ENCODE measurements at regions not wholly inside any gene's neighbourhood (a gene's known extent, or its start where the extent isn't known, plus 50 kb on each side); places are given as distances from the start of the nearest gene placed in this dataset.
A peak's percentile ranks its signal among the peaks of the same experiment; 100 is the strongest.

DNA sequence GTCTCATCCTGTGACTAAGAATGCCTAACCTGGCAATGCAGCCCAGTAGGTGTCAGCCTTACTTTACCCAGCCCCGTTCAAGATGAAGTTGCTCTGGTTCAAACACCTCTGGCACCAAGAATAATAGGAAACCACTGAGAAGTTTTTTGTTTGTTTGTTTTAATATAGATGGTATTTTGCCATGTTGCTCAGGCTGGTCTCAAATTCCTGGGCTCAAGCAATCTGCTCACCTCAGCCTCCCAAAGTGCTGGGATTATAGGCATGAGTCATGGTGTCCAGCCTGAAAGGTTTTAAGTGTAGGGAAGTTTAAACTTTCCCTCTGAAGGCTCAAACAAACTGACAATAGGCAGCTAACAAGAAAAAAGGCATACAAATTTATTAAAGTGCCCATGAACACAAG, 51.2 kb upstream of the ABCC4 start:
- DNase-seq (ENCODE audit: low spot score), result no peak

DNA sequence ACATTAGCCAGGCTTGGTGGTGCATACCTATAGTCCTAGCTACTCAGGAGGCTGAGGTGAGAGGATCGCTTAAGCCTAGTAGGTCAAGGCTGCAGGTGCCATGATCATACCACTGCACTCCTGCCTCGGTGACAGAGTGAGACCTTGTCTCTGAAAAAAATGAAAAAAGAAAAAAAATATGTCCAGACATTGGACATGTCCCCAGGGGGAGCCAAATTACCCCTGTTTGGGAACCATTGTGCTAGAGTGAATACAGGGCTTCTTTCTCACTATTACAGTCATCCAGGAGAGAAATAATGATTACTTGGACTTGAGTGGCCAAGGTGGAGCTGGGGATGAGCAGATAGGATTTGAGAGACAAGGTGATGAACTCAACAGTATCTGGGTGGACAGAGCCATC, 52.9 kb upstream of the ABCC4 start:
- no peak for DNase-seq (ENCODE audit: low spot score)

DNA sequence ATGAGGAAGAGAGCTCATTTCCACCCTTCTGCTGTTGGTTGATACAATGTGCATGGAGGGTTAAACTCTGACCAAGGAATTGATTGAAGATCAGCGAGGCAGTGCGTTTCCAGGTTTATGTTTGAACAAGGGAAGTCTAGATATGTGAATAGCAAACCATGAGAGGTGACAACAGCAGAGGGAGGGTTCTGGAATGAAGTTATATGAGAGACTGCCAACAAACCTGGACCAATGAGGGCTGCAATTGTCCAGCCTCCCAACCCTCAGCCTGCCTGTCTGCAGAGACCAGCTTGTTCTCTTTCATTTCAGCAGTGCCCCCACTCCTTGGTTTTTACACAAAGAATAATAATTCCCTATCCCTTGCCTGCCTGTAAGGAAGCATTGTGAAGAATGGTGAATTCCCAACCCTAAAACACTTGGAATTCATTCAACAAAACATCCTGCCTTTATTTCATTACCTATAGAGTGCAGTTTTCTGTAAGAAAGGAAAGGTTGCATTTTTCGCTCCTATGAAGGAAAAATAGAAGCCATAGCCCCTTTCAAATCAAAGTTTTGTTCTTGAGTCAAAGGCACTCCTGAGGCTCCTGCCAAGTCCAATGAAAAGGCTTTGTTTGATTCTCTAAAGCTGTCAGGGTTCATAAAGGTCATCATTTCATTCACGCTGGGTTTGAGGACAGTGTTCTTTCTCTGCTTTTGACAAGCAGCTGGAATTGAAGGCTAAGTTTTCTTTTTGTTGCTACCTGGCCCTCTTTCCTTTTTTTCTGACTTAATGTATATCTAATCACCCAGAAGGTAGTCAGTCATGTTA, 53.6 kb upstream of the ABCC4 start:
- no peak for DNase-seq (ENCODE audit: low spot score)

DNA sequence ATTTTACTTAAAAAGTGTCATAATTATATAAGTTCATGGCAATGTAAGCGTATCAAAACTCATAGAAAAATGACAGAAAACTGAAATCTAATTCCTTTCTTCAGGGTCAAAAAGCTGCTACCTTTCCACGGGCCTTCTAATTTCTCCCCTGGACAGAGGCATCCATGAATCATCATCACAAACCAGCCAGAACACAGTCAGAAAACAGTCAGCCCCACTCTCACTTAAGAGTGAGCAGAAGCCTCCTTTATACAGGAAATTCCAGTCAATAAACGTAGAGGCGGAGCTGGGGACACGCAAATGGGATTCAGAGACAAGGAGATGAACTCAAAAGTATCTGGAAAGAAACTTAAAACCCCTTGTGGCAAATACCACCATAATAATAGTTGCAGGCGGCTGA, 54.2 kb upstream of the ABCC4 start:
- DNase-seq (ENCODE audit: low spot score), result no peak

DNA sequence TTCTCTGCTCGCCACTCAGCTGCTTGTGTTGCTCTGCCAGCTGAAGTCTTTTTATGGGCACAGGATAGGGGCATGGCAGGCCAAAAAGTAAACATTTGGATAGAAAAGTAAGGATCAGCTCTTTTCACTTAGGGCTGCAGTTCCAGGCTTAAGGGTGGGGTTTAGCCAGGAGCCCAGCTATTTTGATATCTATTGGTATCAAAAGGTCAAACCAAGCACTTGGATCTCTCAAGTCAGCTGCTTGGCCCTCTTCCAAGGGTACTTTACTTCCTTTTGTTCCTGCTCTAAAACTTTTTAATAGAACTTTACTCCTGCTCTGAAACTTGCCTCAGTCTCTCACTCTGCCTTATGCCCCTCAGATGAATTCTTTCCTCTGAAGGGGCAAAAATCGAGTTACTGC, 55.7 kb upstream of the ABCC4 start:
- DNase-seq (ENCODE audit: low spot score), result no peak

DNA sequence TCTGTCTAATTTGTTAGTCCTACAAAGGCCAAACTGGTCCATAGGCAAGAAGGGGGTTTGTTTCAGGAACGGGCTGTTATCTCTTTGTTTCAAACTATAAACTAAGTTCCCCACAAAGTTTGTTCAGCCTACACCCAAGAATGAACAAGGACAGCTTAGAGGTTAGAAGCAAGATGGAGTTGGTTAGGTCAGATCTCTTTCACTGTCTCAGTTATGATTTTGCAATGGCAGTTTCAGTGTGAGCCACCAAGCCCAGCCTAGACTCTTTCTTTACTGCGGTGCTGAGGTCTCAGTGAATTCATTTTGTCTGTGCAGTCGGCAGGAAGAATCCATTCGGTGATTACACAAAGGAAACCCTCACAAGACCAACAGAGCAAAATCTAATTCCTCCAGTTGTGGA, 56.6 kb upstream of the ABCC4 start:
- DNase-seq (ENCODE audit: low spot score), result no peak

DNA sequence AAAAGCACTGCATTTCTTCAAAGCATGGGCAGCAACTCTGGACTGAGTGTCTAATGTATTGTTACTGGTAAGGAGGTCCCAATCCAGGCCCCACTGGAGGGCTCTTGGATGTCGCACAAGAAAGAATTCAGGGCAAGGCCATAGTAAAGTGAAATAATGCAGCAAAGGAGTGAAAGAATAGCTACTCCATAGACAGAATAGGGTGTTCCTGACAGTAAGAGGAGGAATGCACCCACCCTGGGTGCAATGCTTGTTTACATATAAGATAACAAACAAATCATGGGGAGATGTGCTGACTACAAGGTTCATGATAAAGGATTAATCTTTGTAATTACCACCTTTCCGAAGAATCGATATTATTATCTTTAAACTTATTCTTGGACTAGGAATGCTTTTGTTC, 58.8 kb upstream of the ABCC4 start:
- DNase-seq (ENCODE audit: low spot score), result no peak

DNA sequence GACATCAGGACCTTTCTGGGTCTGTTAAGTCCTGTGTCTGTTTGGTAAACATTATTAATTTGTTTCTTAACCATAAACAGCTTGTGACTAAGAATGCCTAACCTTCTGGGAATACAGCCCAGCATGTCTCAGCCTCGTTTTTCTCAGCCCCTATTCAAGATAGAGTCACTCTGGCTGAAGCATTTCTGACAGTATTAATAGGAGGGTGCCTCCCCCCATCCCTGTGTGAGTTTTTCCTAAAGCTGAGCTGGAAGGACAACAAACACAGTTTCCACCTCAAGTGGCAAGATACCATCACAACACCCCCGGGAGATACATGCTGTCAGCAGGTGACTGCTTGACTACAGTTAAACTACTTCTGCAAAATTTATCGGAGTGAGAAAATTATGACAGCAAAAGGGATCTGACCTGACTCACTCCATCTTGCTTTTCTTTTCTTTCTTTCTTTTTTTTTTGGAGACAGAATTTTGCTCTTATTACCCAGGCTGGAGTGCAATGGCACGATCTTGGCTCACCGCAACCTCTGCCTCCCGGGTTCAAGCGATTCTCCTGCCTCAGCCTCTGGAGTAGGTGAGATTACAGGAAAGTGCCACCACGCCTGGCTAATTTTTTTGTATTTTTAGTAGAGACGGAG, 59.3 kb upstream of the ABCC4 start:
- no peak for DNase-seq (ENCODE audit: low spot score)

DNA sequence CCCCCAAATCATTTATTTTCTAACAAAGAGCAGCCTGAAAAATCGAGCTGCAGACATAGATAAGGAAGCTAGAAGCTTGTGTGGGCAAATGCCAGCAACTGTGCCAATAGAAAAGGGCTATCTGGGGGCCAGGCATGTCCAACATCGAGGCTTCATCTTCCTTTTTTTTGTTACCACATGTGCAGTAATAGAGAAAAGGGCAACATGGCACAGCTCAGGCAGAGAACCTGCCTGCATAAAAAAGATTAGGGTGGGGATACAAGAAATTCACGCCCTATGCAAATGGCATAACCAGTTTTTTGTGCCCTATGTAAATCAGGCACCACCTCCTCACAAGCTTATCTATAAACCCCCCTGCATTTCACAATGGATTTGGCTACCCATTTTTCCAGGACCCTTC, 60.4 kb upstream of the ABCC4 start:
- no peak for DNase-seq (ENCODE audit: low spot score)

DNA sequence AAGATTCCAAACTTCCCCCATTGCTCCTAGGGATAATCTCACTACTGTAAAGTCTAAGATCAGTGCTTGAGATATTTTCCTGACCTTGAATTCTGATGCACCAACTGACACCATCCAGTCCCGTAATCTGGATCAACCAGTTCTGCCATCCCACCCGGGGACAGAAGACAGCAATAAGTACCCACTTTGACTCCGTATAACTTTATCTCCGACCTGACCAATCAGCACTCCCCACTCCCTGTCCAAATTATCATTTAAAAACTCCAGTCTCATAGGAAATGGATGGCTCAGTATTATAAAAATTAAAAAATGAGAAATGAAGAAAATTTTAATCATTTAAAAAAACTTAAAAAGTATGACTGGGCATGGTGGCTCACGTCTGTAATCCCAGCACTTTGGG, 61.4 kb upstream of the ABCC4 start:
- DNase-seq (ENCODE audit: low spot score), result no peak

DNA sequence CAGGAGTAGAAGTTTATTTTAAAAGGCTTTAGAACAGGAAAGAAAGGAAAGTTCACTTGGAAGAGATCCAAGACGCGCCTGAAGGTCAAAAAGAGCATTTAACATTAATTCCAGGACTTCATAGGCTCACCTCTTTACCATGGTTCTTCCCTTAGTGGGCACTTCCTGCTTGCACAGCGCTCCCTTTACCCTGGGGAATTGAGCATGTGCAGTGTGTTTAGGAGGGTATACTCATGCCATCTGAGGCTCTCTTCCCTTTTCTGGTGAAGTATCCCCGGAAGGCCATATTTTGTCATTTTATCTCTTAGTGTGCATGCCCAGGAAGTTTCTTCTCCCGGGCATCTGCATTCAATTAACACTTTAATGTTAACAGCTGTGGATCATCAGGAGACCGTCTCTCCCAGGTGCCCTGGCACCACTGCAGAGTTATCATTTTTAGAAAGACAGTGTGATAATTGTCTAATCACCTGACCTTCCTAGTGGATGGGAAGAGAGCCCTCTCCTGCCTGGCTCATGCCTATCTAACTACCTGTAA, 66.1 kb upstream of the ABCC4 start:
- no peak for DNase-seq (ENCODE audit: low spot score)

DNA sequence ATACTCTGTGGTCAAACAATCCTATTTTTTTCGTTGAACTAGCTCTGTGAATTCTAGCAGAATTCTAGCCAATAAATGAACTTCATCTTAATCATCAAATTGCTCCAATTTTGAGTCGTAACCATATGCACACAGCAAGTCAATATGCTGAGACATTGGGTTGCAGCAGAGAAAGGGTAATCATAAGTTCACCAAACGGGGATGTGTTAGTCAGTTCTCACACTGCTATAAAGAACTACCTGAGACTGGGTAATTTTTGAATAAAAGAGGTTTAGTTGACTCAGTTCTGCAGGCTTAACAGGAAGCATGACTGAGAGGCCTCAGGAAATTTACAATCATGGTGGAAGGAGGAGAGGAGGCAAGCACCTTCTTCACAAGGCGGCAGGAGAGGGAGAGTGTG, 67.7 kb upstream of the ABCC4 start:
- no peak for DNase-seq (ENCODE audit: low spot score)

DNA sequence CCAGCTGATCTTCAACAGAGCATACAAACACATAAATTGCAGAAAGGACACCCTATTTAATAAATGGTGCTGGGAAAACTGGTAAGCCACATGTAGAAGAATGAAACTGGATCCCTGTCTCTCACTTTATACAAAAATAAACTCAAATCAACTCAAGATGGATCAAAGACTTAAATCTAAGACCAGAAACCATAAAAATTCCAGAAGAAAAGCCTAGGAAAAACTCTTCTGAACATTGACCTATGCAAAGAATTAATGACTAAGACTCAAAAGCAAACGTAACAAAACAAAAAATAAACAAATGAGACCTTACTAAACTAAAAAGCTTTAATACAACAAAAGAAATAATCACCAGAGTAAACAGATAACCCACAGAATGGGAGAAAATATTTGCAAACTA, 74.5 kb upstream of the ABCC4 start:
- DNase-seq (ENCODE audit: low spot score), result no peak

DNA sequence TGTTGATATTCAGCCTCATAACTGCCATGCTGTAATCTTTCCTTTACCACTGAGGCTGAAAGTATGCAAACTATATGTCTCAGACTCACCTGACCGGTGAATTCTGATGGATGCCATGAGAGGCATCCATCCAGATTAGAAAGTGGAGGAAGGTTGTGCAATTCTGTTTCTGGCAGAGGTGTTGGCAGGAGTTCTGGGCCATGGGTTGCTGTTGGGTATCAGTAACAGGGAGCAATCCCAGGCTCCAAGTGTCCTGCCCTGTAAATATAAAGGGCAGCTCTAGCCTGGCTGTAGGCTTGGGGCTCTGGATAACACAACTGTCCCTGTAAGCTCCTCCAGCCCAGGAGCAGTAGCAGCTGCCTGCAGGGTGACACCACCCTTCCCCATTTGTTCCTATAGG, 77.4 kb upstream of the ABCC4 start:
- no peak for DNase-seq (ENCODE audit: low spot score)

DNA sequence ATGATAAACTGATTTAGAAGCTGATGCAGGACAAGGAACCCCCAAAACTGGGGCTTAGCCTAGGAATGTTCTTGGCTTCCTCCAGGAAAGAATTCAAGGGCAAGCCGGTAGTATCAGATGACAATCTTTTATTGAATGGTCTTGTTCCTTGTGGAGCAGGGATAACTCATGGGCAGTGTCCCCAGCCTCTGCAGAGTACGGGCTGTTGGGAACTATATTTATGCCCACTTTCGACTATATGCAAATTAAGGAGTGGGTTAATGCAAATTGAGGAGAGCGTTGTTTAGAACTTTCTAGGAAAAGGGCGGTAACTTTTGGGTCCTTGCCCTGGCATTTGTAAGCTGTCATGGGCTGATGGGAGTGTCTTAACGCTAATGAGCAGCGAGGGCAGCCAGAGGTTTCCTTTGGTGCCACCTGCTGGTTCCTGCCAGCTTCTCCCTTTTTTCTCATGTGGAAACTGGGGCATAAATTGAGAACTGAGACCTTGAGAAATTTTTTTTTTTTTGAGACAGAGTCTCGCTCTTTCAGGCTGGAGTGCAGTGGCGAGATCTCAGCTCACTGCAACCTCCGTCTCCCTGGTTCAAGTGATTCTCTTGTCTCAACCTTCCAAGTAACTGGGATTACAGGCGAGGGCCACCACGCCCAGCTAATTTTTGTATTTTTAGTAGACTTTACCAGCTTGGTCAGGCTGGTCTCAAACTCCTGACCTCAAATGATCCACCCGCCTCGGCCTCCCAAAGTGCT, 79.4 kb upstream of the ABCC4 start:
- peak; percentile 74 for DNase-seq (ENCODE audit: low spot score)

DNA sequence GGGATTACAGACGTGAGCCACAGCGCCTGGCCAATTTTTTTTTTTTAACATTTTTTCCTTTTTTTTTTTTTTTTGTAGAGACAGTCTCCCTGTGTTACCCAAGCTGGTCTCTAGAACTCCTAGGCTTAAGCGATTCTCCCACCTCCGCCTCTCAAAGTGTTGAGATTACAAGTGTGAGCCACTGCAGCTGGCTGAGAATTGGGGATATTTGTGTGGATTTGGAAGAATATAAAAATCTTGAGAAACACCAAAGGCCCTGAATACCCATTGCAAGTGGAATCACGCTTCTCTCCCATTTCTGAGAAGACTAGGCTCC, 79.9 kb upstream of the ABCC4 start:
- no peak for DNase-seq (ENCODE audit: low spot score)

DNA sequence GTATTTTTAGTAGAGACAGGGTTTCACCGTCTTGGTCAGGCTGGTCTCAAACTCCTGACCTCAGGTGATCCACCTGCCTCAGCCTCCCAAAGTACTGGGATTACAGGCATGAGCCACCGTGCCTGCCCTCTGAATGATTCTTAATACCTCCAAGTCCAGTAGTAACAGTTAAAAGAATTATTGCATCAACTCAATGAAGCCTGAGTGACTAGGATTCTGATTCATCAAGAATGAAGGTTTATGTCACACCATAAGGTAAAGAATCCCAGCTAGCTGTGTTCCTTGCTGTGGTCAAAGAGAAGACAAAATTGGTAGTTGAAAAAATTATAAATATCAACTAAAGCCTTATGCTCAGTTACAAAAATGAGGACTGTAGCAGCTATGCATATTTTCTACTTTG, 81.2 kb upstream of the ABCC4 start:
- no peak for DNase-seq (ENCODE audit: low spot score)

DNA sequence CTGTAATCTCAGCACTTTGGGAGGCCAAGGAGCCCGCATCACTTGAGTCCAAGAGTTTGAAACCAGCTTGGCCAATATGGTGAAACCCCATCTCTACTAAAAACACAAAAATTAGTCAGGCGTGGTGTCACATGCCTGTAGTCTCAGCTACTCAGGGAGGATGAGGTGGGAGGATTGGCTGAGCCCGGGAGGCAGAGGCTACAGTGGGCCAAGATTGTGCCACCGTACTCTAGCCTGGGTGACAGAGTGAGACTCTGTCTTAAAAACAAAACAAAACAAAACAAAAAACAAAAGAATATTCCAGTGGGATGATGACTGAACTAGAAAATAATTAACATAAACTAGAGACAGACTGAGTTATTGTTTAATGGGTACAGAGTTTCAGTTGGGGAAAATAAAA, 81.7 kb upstream of the ABCC4 start:
- no peak for DNase-seq (ENCODE audit: low spot score)

DNA sequence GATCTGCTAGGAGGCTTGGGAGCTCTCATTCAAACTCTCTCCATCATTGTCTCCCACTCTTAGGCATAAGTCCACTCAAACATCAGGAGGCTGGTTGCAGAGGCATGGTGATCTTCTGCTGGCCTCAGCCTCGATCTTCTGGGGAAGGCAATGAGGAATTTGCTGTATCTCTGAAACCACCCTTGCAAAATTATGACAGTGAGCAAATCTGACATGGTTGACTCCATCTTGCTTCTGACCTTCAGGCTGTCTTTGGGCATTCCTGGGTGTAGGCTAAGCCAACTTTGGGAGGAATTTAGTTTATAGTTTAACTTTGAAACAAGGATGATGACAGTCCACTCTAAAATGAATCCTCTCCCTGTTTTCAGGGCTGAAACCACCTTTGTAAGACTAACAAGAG, 84.1 kb upstream of the ABCC4 start:
- no peak for DNase-seq (ENCODE audit: low spot score)

DNA sequence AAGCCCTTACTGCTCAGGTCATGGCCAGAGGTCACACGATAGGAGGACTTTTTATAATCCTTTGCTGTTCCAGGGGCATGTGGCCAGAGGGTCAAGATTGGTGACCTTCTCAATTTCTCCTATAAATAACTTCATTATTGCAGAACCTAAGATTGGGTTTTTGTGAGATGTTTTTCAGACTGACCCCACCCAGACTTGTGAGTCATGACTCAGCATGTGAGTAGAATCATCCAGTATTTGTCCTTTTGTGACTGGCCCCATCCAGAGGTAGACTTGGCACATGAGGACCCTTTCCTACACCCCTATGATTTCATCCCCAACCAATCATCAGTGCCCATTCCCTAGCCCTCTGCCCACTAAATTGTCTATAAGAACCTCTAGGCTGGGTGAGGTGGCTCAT, 84.5 kb upstream of the ABCC4 start:
- DNase-seq (ENCODE audit: low spot score), result no peak

DNA sequence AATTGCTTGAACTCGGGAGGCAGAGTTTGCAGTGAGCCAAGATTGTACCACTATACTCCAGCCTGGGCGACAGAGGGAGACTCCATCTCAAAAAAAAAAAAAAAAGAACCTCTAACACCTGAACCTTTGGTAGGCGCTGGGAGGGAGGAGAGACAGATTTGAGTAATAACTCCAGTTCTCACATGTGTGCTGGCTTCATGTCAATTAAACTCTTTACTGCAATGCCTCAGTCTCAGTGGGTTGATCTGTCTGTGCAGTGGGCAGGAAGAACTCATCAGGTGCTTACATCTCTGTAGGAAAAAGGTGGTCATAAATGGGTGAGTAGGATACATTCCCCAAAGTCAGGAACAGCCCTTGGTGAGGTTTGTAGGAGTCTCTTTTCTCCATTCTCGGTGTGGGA, 85.1 kb upstream of the ABCC4 start:
- DNase-seq (ENCODE audit: low spot score), result no peak

DNA sequence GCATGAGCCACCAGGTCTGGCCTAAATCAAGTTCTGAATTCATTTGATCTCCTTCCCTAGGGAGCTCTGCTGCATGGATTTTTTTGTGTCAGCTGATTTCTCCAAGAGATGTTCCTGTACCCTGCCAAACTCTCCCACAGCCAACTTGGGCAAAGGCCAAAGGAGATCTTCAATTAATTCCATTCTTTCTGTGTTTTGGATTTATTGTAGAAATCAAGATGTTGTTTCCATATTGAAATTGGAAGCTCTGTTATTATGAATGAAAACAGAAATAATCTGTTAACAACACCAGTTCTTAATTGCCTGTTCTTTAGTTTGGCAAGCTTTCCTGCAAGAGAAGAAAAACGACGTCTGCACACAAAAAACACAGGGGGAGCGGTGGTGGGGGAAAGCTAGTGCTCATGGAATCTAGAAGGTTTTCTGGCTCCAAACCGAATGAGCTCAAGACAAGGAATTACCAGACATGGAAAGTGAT, 86.5 kb upstream of the ABCC4 start:
- DNase-seq (ENCODE audit: low spot score), result no peak

DNA sequence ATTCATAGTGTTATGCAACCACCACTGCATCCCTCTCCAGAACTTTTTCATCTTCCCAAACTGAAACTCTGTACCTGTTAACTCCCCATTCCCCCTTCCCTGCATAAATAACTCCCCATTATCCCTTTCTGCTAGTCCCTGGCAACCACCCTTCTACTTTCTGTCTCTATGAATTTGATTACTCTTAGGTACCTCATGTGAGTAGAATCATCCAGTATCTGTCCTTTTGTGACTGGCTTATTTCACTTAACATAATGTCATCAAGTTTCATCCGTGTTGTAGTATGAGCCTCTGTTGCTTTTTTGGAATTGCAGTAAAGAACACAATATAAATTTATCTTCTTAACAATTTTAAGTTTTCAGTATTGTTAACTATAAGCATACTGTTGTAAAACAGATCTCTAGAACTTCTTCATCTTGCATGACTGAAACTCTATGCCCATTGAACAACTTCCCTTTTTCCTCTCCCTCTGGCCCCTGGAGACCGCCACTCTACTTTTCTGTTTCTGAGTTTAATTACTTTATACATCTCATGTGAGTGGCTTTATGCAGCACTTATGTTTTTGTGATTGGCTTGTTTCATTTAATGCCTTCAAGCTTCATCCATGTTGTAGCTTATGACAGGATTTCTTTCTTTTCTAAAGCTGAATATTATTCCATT, 87.3 kb upstream of the ABCC4 start:
- no peak for DNase-seq (ENCODE audit: low spot score)
